Brain microvascular endothelial cell (primary cell): ENCODE measurements at regions not wholly inside any gene's neighbourhood (a gene's known extent, or its start where the extent isn't known, plus 50 kb on each side); places are given as distances from the start of the nearest gene placed in this dataset.

Experiments used
- DNase-seq: peaks from one replicate; pipeline ENCODE4 v3.0.0-alpha.2; 2020
- H3K27ac ChIP-seq: fragments of 250-450 bp; sonication (Bioruptor Pico); 2 replicates; pipeline ENCODE4 v1.5.1; 2020; ENCODE audit warnings: mild to moderate bottlenecking, moderate library complexity
- H3K27me3 ChIP-seq: fragments of 250-450 bp; sonication (Bioruptor Pico); replicated peaks from 2 replicates; pipeline ENCODE4 v1.5.1; 2020; ENCODE audit warnings: mild to moderate bottlenecking
- H3K36me3 ChIP-seq: fragments of 250-450 bp; sonication (Bioruptor Pico); replicated peaks from 2 replicates; pipeline ENCODE4 v1.5.1; 2020; ENCODE audit warnings: mild to moderate bottlenecking
- H3K4me3 ChIP-seq: 2 replicates; pipeline ENCODE4 v1.5.1; 2011; ENCODE audit warnings: low read depth, mild to moderate bottlenecking, control low read depth, low read length, moderate library complexity
- CTCF ChIP-seq: IDR thresholded peaks from 2 replicates; pipeline ENCODE4 v1.5.1; 2011; ENCODE audit warnings: low read depth, mild to moderate bottlenecking, moderate library complexity, low read length, control low read depth, inconsistent platforms; ENCODE audit errors: missing control alignments
- in situ Hi-C: cut with HindIII; loops from 2 replicates; pipeline ENCODE4 v1.10.0; 2017; ENCODE audit warnings: low sequenced_read_pairs, low pct_ligation_motif_present

DNA sequence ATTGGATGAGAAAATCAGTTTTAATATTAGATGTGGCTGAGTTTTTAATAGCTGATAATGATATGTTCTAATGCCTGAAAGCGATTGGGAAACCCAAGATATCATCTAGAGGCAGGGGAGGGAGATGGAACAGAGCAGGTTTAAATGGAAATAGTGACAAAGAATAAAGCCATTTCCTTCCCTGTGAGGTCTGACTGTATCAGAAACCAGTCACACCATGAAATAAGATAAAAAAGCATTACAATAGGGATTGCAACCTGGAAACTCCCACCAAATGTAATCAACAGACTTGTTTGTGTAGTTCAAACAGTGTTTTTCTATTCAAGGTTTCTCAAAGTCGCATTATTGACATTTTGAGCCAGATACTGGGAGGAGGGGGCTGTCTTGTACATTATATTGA is 110.1 kb upstream of the SMIM23 start:
- Histone ChIP-seq H3K4me3 (no peak overlapping the region), H3K27me3 (no peaks in the 10 kb centered on the region), H3K36me3 (no peaks in the 10 kb centered on the region), H3K27ac (no peak overlapping the region)
- in situ Hi-C loops: no loop called here
- TF ChIP-seq CTCF: no peak
- no peak for DNase-seq

DNA sequence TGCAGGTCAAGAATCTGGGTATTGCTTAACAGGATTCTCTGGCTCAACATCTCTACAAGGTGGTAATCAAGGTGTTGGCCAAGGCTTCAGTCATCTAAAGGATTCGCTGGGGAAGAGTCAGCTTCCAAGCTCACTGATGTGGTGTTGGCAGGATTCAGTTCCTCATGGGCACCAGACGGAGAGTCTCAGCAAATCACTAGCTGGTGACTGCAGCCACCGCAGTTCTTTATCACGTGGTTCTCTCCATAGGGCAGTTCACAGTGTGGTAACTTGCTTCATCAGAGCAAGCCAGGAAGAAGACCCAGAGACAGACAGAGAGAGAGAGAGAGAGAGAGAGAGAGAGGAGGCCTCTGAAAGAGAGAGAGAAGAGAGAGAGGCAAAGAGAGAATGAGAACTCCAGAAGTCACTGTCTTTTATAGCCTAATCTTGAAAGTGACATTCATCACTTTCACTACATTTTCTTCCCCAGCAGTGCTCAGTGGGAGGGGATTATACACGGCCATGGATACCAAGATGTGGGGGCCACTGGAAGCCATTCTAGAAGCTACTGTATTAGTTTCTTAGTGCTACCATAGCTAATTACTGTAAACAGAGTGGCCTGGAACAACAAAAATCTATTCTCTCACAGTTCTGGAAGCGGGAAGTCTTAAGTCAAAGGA is 109.2 kb upstream of the SMIM23 start:
- TF ChIP-seq CTCF: no peak
- no peaks in the 10 kb centered on the region for H3K36me3 ChIP-seq
- no peaks in the 10 kb centered on the region for H3K27me3 ChIP-seq
- DNase-seq: no peak
- in situ Hi-C loops: no loop called here
- no peak overlapping the region for H3K27ac ChIP-seq
- H3K4me3 ChIP-seq: no peak overlapping the region

DNA sequence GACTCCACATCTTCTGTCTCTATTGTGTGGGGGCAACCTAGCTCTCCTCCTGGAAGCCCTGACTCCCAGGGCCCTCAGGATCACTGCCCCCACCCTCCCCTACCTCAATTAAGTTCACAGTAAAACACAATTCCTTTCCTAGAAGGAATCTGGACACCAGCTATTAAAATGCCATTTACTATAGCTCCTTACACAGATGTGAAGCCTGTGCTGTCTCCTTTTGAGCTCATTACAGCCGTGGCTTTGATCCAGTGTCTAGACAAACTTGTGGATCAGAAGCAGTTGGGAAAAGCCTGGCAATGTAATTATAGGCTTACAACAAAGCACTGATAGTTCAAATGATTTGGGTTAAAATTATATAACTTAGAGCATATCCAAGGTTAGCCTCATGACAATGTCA is 107.0 kb upstream of the SMIM23 start:
- Histone ChIP-seq H3K27ac (no peak overlapping the region), H3K27me3 (no peaks in the 10 kb centered on the region), H3K36me3 (no peaks in the 10 kb centered on the region), H3K4me3 (no peak overlapping the region)
- DNase-seq: no peak
- TF ChIP-seq CTCF: no peak
- in situ Hi-C loops: no loop called here

DNA sequence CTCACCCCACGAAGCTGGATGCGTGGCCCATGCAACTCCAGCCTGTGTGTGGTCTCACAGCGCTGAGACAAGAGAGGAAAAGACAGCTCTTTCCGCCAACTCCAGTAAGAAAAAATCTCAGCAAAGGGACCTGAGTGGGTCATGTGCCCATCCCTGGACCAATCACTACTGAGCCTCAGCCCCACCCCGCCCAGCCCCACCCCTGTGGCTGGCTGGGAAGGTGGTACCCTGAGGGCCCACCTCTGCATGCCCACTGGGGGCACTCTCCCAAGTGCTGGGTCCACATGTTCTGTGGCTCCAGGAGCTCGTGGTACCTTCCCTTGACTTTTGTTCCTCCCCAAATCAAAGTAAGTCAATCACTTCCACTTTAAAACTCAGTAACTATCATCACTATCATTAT is 105.1 kb upstream of the SMIM23 start:
- no peak for DNase-seq
- H3K27me3 ChIP-seq: no peaks in the 10 kb centered on the region
- no peak overlapping the region for H3K27ac ChIP-seq
- no peak overlapping the region for H3K4me3 ChIP-seq
- no peaks in the 10 kb centered on the region for H3K36me3 ChIP-seq
- in situ Hi-C loops: no loop called here
- TF ChIP-seq CTCF: no peak

- Histone ChIP-seq H3K36me3 (no peaks in the 10 kb centered on the region), H3K27ac (no peak overlapping the region), H3K4me3 (no peak overlapping the region), H3K27me3 (no peaks in the 10 kb centered on the region)
- no peak for TF ChIP-seq CTCF
- no peak for DNase-seq
- in situ Hi-C loops: no loop called here
These were observed 104.6 kb upstream of the SMIM23 start for GRCh38 chr5:171681061-171681460.

DNA sequence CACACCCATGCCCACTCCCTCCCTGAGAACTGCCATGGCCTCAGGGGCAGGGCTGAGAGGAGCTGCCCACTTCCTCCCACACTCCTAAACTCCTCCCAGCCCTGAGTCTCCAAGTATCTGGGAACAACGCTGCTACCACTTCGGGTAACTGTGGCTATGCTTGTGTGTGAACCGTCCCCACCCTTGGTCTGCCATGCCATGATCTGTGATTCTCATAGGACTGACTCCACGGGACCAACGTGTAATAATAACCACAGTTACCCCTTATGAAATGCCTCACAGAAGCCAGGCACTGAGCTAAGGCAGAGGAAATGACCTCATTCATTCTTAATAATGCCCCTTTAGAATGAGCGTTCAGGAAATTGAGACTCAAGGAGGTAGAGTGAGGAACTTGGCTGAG is 103.9 kb upstream of the SMIM23 start:
- no peaks in the 10 kb centered on the region for H3K36me3 ChIP-seq
- TF ChIP-seq CTCF: no peak
- no peak overlapping the region for H3K4me3 ChIP-seq
- H3K27me3 ChIP-seq: no peaks in the 10 kb centered on the region
- peak; percentile 11 for DNase-seq
- H3K27ac ChIP-seq: no peak overlapping the region
- in situ Hi-C loops: no loop called here
